ENCODE measurements at regions not wholly inside any gene's neighbourhood (a gene's known extent, or its start where the extent isn't known, plus 50 kb on each side); places are given as distances from the start of the nearest gene placed in this dataset.

DNA sequence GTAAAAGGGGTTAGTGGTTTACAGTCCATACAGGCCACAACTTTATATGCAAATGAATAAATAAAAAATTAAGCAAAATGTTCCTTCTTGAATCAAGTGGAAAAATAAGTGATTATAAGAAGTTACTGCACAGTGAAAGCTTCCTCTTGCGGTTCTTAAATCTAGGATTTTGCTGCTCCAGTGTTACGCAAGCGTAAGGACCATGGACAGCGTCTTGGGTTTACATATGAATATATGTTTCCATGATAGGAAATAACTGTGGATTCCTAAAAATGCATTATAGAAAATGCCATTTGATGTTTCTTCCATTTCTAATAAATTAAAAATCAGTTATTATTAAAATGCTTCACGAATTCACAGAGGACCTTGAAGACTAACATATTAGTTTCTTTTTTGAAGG lies 176.6 kb upstream of the POU3F2 start:
- TF ChIP-seq CTCF (IDR thresholded peaks at IDR 0.05; ENCODE audit: insufficient read depth, low read depth, low read length) (no peak), EZH2 (IDR thresholded peaks at IDR 0.05; ENCODE audit: insufficient read depth, low read length) (no peak)
